Heart left ventricle (tissue), 16 donors: ENCODE measurements at regions not wholly inside any gene's neighbourhood (a gene's known extent, or its start where the extent isn't known, plus 50 kb on each side); places are given as distances from the start of the nearest gene placed in this dataset.

Experiments
- ATAC-seq, 4 donors: fragments of 200-7000 bp; cut with Tn5 transposase; one replicate each; pipeline ENCODE4 v1.9.1; 2020 to 2022; ENCODE audit warnings: moderate library complexity in 4 of 4, mild to moderate bottlenecking in 3 of 4, moderate number of reproducible peaks in 1 of 4
- DNase-seq, 5 donors: peaks; one replicate each; pipeline ENCODE4 v3.0.0-alpha.2; 2020
- H3K27ac ChIP-seq, 12 donors: fragments of 200-600 bp; sonication (generic) in 4 of 12; one replicate each; pipeline versions ENCODE4 v1.5.0 to v1.8.0; 2016 to 2022; ENCODE audit warnings: mild to moderate bottlenecking in 2 of 12
- H3K27me3 ChIP-seq, 9 donors: fragments of 200-600 bp; sonication (generic) in 2 of 9; one replicate each; pipeline versions ENCODE4 v1.5.1 to v1.8.0; 2016 to 2022; ENCODE audit warnings: mild to moderate bottlenecking in 3 of 9
- H3K36me3 ChIP-seq, 9 donors: fragments of 200-600 bp; sonication (generic) in 2 of 9; one replicate each; pipeline versions ENCODE4 v1.5.0 to v1.8.0; 2018 to 2022; ENCODE audit warnings: mild to moderate bottlenecking in 2 of 9
- H3K4me1 ChIP-seq, 12 donors: fragments of 200-600 bp; sonication (generic) in 4 of 12; one replicate each; pipeline versions ENCODE4 v1.5.0 to v1.8.0; 2016 to 2022; ENCODE audit warnings: mild to moderate bottlenecking in 3 of 12
- H3K4me3 ChIP-seq, 12 donors: fragments of 200-600 bp; sonication (generic) in 4 of 12; one replicate each; pipeline versions ENCODE4 v1.5.0 to v1.8.0; 2017 to 2022; ENCODE audit warnings: mild to moderate bottlenecking in 9 of 12, moderate library complexity in 4 of 12
- H3K9me3 ChIP-seq, 12 donors: fragments of 200-600 bp; sonication (generic) in 4 of 12; one replicate each; pipeline versions ENCODE4 v1.5.0 to v1.8.0; 2016 to 2022; ENCODE audit warnings: mild to moderate bottlenecking in 1 of 12
- POLR2A ChIP-seq, 2 donors: fragments of 450-650 bp; IDR thresholded peaks; one replicate each; pipeline ENCODE4 v1.6.1; 2017; ENCODE audit warnings: antibody characterized with exemption in 2 of 2, mild to moderate bottlenecking in 2 of 2, moderate library complexity in 2 of 2
- WGBS, 4 donors: extraction: QIAGEN DNeasy Blood & Tissue Kit in 2 of 4; methylation state at CpG; one replicate each; pipeline versions ENCODE4 v1.1.5 to v1.1.7; 2013 to 2018; 5-methylcytosine and 5-hydroxymethylcytosine counted together
- intact Hi-C, 10 donors: fragments of 100-400 bp; cut with DNase I; formaldehyde crosslinking; loops; one replicate each; pipeline versions ENCODE4 v1.11.1 to v1.14.2; 2022
- TF ChIP-seq, protein P1 (sequence below), 12 donors: fragments of 200-600 bp; sonication (generic) in 4 of 12; IDR thresholded peaks; one replicate each; pipeline versions ENCODE4 v1.5.0 to v1.8.0; 2018 to 2022; ENCODE audit warnings: antibody characterized with exemption in 12 of 12, mild to moderate bottlenecking in 5 of 12
- donor health status: ischemic (EF 13 %, LVEDD 7.1; RV severe dilation, severe dysfunction).
- donor health status: healthy with polysubstance abuse.
- donor health status: DM: no; HTN: yes; CAD: no.
- donor health status: DM: no; HTN: no; CAD: no.
- donor health status: ischemic (EF 25% LVEDD 6.9; RV normal size, moderate dysfunction).
- donor health status: ischemic (EF 25% LVEDD 5.7; RV mildly dilated, moderate dysfunction).
- donor health status: healthy.
- donor health status: DM: yes; HTN: yes; CAD: no.
- donor health status: ischemic (EF 35%, LVEDD 5.7; RV mildly dilated, moderate dysfunction).
- donor health status: nonischemic (EF 11% LVEDD 7.7; RV severe dilation, severe dysfunction).
- donor health status: DM: yes; HTN: yes; CAD: no.
- donor health status: PGD.
- donor health status: ischemic (EF 29% LVEDD 5.4; RV normal size, mild dysfunction).
- donor health status: nonischemic (EF 23%, LVEDD 6.1; RV moderate dilation, normal function).

DNA sequence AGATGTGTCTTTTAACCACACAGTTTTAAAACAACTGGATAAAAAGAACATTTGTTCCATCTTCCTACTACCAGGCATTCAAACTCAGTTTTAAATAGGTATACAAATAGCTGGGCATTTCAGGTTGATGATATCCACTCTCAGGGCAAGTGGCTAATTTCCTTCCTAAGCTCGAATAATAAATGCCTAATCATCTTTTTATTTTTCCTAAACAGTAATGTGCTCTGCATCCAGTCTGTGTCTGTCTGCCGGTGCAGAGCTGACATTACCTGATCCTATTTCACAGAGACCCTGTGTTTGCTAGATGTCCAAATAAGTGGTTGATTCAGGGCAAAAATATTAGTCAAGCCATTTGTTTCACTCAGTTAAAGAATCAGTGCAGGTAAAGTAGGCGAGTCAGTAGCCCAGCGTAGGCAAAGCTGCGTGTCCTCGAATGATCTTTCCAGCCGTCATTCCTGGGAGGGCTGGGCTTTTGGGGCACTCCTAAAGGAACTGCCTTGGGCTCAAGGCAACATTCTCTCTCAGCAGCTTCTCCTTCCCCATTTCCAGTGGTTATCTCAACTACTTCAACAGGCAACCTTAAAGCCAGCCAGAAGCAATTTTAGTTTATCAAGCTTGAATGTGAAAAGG lies 74.2 kb upstream of the BMP2 start:
- Histone ChIP-seq H3K4me1 (peaks cover 0 to 12% (median 0%) of the 10 kb centered on the region in 12 donors), H3K27ac (peak overlapping the region in 1 of 12 donors; percentile 1), H3K9me3 (no peaks in the 10 kb centered on the region), H3K36me3 (no peaks in the 10 kb centered on the region), H3K4me3 (no peak overlapping the region), H3K27me3 (no peaks in the 10 kb centered on the region)
- intact Hi-C loops: no loop called here
- WGBS, 4 donors: 48 to 69% (median 62%) methylated on average over 7 of the region's 7 CpGs
- DNase-seq: no peak
- TF ChIP-seq POLR2A (IDR thresholded peaks at IDR 0.05): no peak
- TF ChIP-seq, protein P1, sequence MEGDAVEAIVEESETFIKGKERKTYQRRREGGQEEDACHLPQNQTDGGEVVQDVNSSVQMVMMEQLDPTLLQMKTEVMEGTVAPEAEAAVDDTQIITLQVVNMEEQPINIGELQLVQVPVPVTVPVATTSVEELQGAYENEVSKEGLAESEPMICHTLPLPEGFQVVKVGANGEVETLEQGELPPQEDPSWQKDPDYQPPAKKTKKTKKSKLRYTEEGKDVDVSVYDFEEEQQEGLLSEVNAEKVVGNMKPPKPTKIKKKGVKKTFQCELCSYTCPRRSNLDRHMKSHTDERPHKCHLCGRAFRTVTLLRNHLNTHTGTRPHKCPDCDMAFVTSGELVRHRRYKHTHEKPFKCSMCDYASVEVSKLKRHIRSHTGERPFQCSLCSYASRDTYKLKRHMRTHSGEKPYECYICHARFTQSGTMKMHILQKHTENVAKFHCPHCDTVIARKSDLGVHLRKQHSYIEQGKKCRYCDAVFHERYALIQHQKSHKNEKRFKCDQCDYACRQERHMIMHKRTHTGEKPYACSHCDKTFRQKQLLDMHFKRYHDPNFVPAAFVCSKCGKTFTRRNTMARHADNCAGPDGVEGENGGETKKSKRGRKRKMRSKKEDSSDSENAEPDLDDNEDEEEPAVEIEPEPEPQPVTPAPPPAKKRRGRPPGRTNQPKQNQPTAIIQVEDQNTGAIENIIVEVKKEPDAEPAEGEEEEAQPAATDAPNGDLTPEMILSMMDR (IDR thresholded peaks at IDR 0.05): no peak
- ATAC-seq: peak in 1 of 4 donors; percentile 24

DNA sequence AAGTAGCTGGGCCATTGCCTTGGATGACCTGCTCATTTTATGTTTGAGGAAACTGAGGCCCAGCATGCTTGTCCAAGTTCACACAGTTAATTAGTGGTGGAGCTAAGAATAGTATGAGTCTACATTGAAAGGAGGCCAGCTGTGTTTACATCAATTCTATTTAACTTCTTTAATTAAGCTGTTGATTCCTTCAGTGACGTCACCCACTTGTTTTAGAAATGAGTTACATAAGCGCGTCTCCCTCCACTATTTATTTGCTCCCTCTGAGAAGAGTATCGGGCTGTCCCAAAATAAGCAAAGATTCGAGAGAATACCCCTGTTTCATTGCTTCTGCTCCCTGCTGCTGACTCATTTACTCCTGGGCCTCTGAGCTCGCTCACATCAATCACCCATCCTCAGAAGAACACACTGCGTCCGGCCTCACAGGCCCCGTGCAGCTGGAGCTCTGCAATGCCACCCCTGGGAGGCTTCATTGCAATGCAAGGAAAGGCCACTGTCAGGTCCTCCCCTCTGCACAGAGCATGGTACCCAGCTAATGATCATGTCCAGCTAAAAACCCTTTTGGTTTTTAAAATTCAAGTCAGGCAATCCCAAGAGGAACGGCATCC lies 74.8 kb upstream of the BMP2 start:
- intact Hi-C loops: no loop called here
- Histone ChIP-seq H3K36me3 (no peaks in the 10 kb centered on the region), H3K27ac (peak overlapping the region in 4 of 12 donors; percentile 11 to 45 (median 27)), H3K27me3 (no peaks in the 10 kb centered on the region), H3K9me3 (no peaks in the 10 kb centered on the region), H3K4me3 (no peak overlapping the region), H3K4me1 (peaks cover 0 to 12% (median 0%) of the 10 kb centered on the region in 12 donors)
- DNase-seq (peak in 2 of 5 donors; percentile 19 to 35), ATAC-seq (peak in 2 of 4 donors; percentile 54 to 72)
- TF ChIP-seq, protein P1 (IDR thresholded peaks at IDR 0.05): no peak
- WGBS, 4 donors: 43 to 65% (median 59%) methylated on average over 10 of the region's 10 CpGs

- intact Hi-C loops: no loop called here
- Histone ChIP-seq H3K36me3 (no peaks in the 10 kb centered on the region), H3K9me3 (no peaks in the 10 kb centered on the region), H3K27ac (no peak overlapping the region), H3K4me1 (peaks cover 0 to 12% (median 0%) of the 10 kb centered on the region in 12 donors), H3K27me3 (no peaks in the 10 kb centered on the region), H3K4me3 (no peak overlapping the region)
- DNase-seq (no peak), ATAC-seq (no peak)
- WGBS, 4 donors: 78 to 93% (median 85%) methylated on average over 4 of the region's 4 CpGs
- TF ChIP-seq, protein P1 (IDR thresholded peaks at IDR 0.05): no peak
- TF ChIP-seq POLR2A (IDR thresholded peaks at IDR 0.05): no peak
These were observed 76.0 kb upstream of the BMP2 start for GRCh38 chr20:6691516-6691915.

GRCh38 chr20:6689339-6689973 lies 78.0 kb upstream of the BMP2 start:
- Histone ChIP-seq H3K27ac (no peak overlapping the region), H3K36me3 (no peaks in the 10 kb centered on the region), H3K9me3 (no peaks in the 10 kb centered on the region), H3K4me1 (peaks cover 0 to 12% (median 0%) of the 10 kb centered on the region in 12 donors), H3K27me3 (no peaks in the 10 kb centered on the region), H3K4me3 (no peak overlapping the region)
- DNase-seq: no peak
- TF ChIP-seq POLR2A (IDR thresholded peaks at IDR 0.05): no peak
- TF ChIP-seq, protein P1 (IDR thresholded peaks at IDR 0.05): no peak
- intact Hi-C loops: no loop called here
- 79 to 90% (median 89%) methylated on average over 7 of the region's 7 CpGs for WGBS, 4 donors
- ATAC-seq: no peak
